GM23338 (cell line): ENCODE measurements at regions not wholly inside any gene's neighbourhood (a gene's known extent, or its start where the extent isn't known, plus 50 kb on each side); places are given as distances from the start of the nearest gene placed in this dataset.

ENCODE experiments used
- ATAC-seq: fragments of 200-7000 bp; cut with Tn5 transposase; 3 replicates; pipeline ENCODE4 v1.9.1; 2020
- DNase-seq: peaks from one replicate; pipeline ENCODE4 v3.0.0-alpha.2; 2015; ENCODE audit warnings: low spot score
- H2AFZ ChIP-seq: fragments of 200-600 bp; sonication (generic); 2 replicates; pipeline ENCODE4 v1.8.0; 2016; ENCODE audit warnings: antibody characterized with exemption, mild to moderate bottlenecking, moderate library complexity
- H3F3A ChIP-seq: fragments of 200-600 bp; sonication (generic); replicated peaks from 2 replicates; pipeline ENCODE4 v1.8.0; 2017; ENCODE audit warnings: antibody characterized with exemption, mixed run types, low read depth
- H3K27ac ChIP-seq: fragments of 200-600 bp; sonication (generic); 2 replicates; pipeline ENCODE4 v1.6.1; 2016; ENCODE audit warnings: low read depth
- H3K27me3 ChIP-seq: fragments of 200-600 bp; sonication (generic); 2 replicates; pipeline ENCODE4 v1.8.0; 2016; ENCODE audit warnings: mild to moderate bottlenecking, mixed run types, moderate library complexity; ENCODE audit not compliant: insufficient read depth
- H3K36me3 ChIP-seq: fragments of 200-600 bp; sonication (generic); 2 replicates; pipeline ENCODE4 v1.8.0; 2016; ENCODE audit warnings: mild to moderate bottlenecking; ENCODE audit not compliant: insufficient read depth
- H3K4me1 ChIP-seq: fragments of 200-600 bp; sonication (generic); 2 replicates; pipeline ENCODE4 v1.8.0; 2016; ENCODE audit warnings: mild to moderate bottlenecking, moderate library complexity; ENCODE audit not compliant: insufficient read depth
- H3K4me2 ChIP-seq: fragments of 200-600 bp; sonication (generic); 2 replicates; pipeline ENCODE4 v1.7.1; 2017; ENCODE audit warnings: mixed run types
- H3K4me3 ChIP-seq: fragments of 200-600 bp; sonication (generic); 2 replicates; pipeline ENCODE4 v1.6.1; 2016; ENCODE audit warnings: mixed run types
- H3K79me2 ChIP-seq: fragments of 200-600 bp; sonication (generic); replicated peaks from 2 replicates; pipeline ENCODE4 v1.8.0; 2017; ENCODE audit warnings: mild to moderate bottlenecking; ENCODE audit not compliant: insufficient read depth
- H3K9me2 ChIP-seq: fragments of 200-600 bp; sonication (generic); 2 replicates; pipeline ENCODE4 v1.8.0; 2017; ENCODE audit not compliant: insufficient read depth
- H4K20me1 ChIP-seq: fragments of 200-600 bp; sonication (generic); replicated peaks from 2 replicates; pipeline ENCODE4 v1.8.0; 2017; ENCODE audit warnings: mild to moderate bottlenecking; ENCODE audit not compliant: insufficient read depth
- H3K27ac Mint-ChIP-seq: 2 replicates; pipeline ENCODE4 v1.8.0; 2020; ENCODE audit warnings: inconsistent platforms, mild to moderate bottlenecking, moderate library complexity, mixed read lengths
- H3K27me3 Mint-ChIP-seq: 3 replicates; pipeline ENCODE4 v1.8.0; 2022; ENCODE audit warnings: low read depth, mild to moderate bottlenecking, moderate library complexity, mixed read lengths, inconsistent platforms; ENCODE audit not compliant: insufficient read depth, poor library complexity
- H3K36me3 Mint-ChIP-seq: 3 replicates; pipeline ENCODE4 v1.8.0; 2021; ENCODE audit warnings: low read depth, mild to moderate bottlenecking, inconsistent platforms, moderate library complexity, mixed read lengths
- H3K4me1 Mint-ChIP-seq: 3 replicates; pipeline ENCODE4 v1.8.0; 2020; ENCODE audit warnings: mild to moderate bottlenecking, inconsistent platforms, mixed read lengths
- H3K4me3 Mint-ChIP-seq: 3 replicates; pipeline ENCODE4 v1.8.0; 2021; ENCODE audit warnings: moderate library complexity, mild to moderate bottlenecking, inconsistent platforms, mixed read lengths
- H3K9me3 Mint-ChIP-seq: 3 replicates; pipeline ENCODE4 v1.8.0; 2020; ENCODE audit warnings: moderate library complexity, mild to moderate bottlenecking, inconsistent platforms, mixed read lengths
- CREB1 ChIP-seq: fragments of 250-450 bp; sonication (Bioruptor Pico); IDR thresholded peaks from 2 replicates; pipeline ENCODE4 v1.5.0; 2020; ENCODE audit warnings: low read depth, mild to moderate bottlenecking, moderate library complexity
- EZH2 ChIP-seq: fragments of 200-600 bp; sonication (generic); IDR thresholded peaks from one replicate; pipeline ENCODE4 v1.8.0; 2017; ENCODE audit warnings: antibody characterized with exemption, mild to moderate bottlenecking, low read depth; ENCODE audit not compliant: unreplicated experiment
- EZH2phosphoT487 ChIP-seq: fragments of 200-600 bp; sonication (generic); IDR thresholded peaks from one replicate; pipeline ENCODE4 v1.8.1; 2018; ENCODE audit warnings: antibody characterized with exemption; ENCODE audit not compliant: unreplicated experiment
- JUNB ChIP-seq: IDR thresholded peaks from one replicate; pipeline ENCODE4 v1.6.1; 2016; ENCODE audit warnings: antibody characterized with exemption; ENCODE audit not compliant: unreplicated experiment
- NANOG ChIP-seq: IDR thresholded peaks from 2 replicates; pipeline ENCODE4 v1.6.1; 2016; ENCODE audit warnings: antibody characterized with exemption, borderline replicate concordance
- POLR2AphosphoS5 ChIP-seq: IDR thresholded peaks from 2 replicates; pipeline ENCODE4 v1.6.1; 2016; ENCODE audit warnings: antibody characterized with exemption, low read depth
- STAT1 ChIP-seq: IDR thresholded peaks from one replicate; pipeline ENCODE4 v1.6.1; 2016; ENCODE audit warnings: antibody characterized with exemption; ENCODE audit not compliant: unreplicated experiment
- ZNF114 ChIP-seq: fragments of 250-450 bp; sonication (Bioruptor Pico); IDR thresholded peaks from 2 replicates; pipeline ENCODE4 v1.5.0; 2020; ENCODE audit warnings: mild to moderate bottlenecking, moderate library complexity
- ZNF331 ChIP-seq: fragments of 250-450 bp; sonication (Bioruptor Pico); IDR thresholded peaks from 2 replicates; pipeline ENCODE4 v1.5.0; 2020; ENCODE audit warnings: low read depth, mild to moderate bottlenecking, moderate library complexity
- TF ChIP-seq, protein P1 (sequence below): IDR thresholded peaks from 2 replicates; pipeline ENCODE4 v1.6.1; 2016; ENCODE audit warnings: antibody characterized with exemption
- TF ChIP-seq, protein P2 (sequence below): fragments of 250-450 bp; sonication (Bioruptor Pico); IDR thresholded peaks from 2 replicates; pipeline ENCODE4 v1.5.0; 2020; ENCODE audit warnings: mild to moderate bottlenecking, moderate library complexity

DNA sequence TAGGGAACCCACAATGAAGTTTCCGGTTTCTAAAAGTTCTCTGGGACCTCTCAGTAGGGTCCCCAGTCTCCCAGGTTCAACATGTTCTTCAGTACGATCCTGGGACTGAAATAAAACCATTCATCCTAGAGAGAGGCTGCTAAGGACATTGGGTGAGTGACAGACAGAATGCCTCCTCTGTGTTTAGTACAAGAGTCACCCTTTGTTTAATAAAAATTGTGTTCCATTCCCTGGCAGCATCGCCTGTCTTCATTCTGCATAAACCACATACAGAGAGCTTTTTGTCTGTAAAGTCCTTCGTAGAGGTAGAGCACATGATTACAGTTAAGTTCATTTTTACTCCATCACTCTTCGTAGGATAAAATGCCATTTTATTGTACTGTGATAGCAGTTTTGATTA lies 95.3 kb upstream of the GPR12 start:
- Histone ChIP-seq H3K4me1 (no peaks in the 10 kb centered on the region), H2AFZ (no peak overlapping the region), H4K20me1 (no peaks in the 10 kb centered on the region), H3K27me3 (no peaks in the 10 kb centered on the region), H3K4me2 (no peak overlapping the region), H3F3A (no peaks in the 10 kb centered on the region), H3K9me2 (no peaks in the 10 kb centered on the region), H3K27ac (no peak overlapping the region), H3K36me3 (no peaks in the 10 kb centered on the region), H3K79me2 (no peaks in the 10 kb centered on the region), H3K4me3 (no peak overlapping the region)
- DNase-seq (no peak), ATAC-seq (no peak)
- no peaks in the 10 kb centered on the region for H3K4me1 Mint-ChIP-seq
- TF ChIP-seq NANOG (no peak), CREB1 (CRISPR knock-in tag) (no peak), EZH2 (no peak), ZNF114 (CRISPR knock-in tag) (no peak), STAT1 (no peak), JUNB (no peak), EZH2phosphoT487 (no peak)
- TF ChIP-seq, protein P1, sequence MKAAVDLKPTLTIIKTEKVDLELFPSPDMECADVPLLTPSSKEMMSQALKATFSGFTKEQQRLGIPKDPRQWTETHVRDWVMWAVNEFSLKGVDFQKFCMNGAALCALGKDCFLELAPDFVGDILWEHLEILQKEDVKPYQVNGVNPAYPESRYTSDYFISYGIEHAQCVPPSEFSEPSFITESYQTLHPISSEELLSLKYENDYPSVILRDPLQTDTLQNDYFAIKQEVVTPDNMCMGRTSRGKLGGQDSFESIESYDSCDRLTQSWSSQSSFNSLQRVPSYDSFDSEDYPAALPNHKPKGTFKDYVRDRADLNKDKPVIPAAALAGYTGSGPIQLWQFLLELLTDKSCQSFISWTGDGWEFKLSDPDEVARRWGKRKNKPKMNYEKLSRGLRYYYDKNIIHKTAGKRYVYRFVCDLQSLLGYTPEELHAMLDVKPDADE = no peak
- H3K27me3 Mint-ChIP-seq = peaks cover 5% of the 10 kb centered on the region
- no peak overlapping the region for H3K4me3 Mint-ChIP-seq
- H3K36me3 Mint-ChIP-seq = no peaks in the 10 kb centered on the region
- H3K27ac Mint-ChIP-seq = no peak overlapping the region
- H3K9me3 Mint-ChIP-seq = peaks cover 5% of the 10 kb centered on the region

DNA sequence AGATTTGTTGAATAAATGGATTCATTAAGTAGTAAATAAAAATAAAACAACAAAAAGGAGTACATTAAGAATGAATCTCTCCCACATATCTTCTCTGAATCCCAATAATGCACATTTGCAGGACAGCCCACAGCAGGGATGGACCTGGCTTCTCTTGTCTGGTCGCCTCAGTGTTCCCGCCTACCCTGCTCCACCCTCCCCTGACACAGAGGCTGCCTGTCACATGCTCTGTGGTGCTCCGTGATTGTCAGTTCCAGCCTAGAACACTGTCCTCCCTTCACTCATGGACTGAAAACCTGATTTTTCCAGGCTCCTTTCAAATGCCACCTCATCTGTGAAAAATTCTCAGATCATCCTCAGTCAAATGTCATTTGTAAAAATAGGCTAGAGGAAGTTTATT lies 94.5 kb upstream of the GPR12 start:
- H3K27ac ChIP-seq = no peak overlapping the region
- Mint-ChIP-seq H3K4me1 (peaks cover 5% of the 10 kb centered on the region), H3K27ac (no peak overlapping the region), H3K36me3 (no peaks in the 10 kb centered on the region), H3K27me3 (peaks cover 5% of the 10 kb centered on the region), H3K4me3 (no peak overlapping the region), H3K9me3 (peaks cover 4% of the 10 kb centered on the region)
- H3K9me2 ChIP-seq = no peaks in the 10 kb centered on the region
- no peak overlapping the region for H3K4me2 ChIP-seq
- H2AFZ ChIP-seq = no peak overlapping the region
- no peak overlapping the region for H3K4me3 ChIP-seq
- H3K36me3 ChIP-seq = no peaks in the 10 kb centered on the region
- H3F3A ChIP-seq = no peaks in the 10 kb centered on the region
- DNase-seq = no peak
- peaks cover 2% of the 10 kb centered on the region for H3K4me1 ChIP-seq
- no peaks in the 10 kb centered on the region for H3K79me2 ChIP-seq
- no peaks in the 10 kb centered on the region for H4K20me1 ChIP-seq
- ATAC-seq = no peak; the same call in 2 of the 3 replicates
- no peaks in the 10 kb centered on the region for H3K27me3 ChIP-seq
- TF ChIP-seq ZNF331 (no peak), JUNB (no peak), ZNF114 (CRISPR knock-in tag) (no peak), EZH2phosphoT487 (no peak), POLR2AphosphoS5 (no peak)
- TF ChIP-seq, protein P2, sequence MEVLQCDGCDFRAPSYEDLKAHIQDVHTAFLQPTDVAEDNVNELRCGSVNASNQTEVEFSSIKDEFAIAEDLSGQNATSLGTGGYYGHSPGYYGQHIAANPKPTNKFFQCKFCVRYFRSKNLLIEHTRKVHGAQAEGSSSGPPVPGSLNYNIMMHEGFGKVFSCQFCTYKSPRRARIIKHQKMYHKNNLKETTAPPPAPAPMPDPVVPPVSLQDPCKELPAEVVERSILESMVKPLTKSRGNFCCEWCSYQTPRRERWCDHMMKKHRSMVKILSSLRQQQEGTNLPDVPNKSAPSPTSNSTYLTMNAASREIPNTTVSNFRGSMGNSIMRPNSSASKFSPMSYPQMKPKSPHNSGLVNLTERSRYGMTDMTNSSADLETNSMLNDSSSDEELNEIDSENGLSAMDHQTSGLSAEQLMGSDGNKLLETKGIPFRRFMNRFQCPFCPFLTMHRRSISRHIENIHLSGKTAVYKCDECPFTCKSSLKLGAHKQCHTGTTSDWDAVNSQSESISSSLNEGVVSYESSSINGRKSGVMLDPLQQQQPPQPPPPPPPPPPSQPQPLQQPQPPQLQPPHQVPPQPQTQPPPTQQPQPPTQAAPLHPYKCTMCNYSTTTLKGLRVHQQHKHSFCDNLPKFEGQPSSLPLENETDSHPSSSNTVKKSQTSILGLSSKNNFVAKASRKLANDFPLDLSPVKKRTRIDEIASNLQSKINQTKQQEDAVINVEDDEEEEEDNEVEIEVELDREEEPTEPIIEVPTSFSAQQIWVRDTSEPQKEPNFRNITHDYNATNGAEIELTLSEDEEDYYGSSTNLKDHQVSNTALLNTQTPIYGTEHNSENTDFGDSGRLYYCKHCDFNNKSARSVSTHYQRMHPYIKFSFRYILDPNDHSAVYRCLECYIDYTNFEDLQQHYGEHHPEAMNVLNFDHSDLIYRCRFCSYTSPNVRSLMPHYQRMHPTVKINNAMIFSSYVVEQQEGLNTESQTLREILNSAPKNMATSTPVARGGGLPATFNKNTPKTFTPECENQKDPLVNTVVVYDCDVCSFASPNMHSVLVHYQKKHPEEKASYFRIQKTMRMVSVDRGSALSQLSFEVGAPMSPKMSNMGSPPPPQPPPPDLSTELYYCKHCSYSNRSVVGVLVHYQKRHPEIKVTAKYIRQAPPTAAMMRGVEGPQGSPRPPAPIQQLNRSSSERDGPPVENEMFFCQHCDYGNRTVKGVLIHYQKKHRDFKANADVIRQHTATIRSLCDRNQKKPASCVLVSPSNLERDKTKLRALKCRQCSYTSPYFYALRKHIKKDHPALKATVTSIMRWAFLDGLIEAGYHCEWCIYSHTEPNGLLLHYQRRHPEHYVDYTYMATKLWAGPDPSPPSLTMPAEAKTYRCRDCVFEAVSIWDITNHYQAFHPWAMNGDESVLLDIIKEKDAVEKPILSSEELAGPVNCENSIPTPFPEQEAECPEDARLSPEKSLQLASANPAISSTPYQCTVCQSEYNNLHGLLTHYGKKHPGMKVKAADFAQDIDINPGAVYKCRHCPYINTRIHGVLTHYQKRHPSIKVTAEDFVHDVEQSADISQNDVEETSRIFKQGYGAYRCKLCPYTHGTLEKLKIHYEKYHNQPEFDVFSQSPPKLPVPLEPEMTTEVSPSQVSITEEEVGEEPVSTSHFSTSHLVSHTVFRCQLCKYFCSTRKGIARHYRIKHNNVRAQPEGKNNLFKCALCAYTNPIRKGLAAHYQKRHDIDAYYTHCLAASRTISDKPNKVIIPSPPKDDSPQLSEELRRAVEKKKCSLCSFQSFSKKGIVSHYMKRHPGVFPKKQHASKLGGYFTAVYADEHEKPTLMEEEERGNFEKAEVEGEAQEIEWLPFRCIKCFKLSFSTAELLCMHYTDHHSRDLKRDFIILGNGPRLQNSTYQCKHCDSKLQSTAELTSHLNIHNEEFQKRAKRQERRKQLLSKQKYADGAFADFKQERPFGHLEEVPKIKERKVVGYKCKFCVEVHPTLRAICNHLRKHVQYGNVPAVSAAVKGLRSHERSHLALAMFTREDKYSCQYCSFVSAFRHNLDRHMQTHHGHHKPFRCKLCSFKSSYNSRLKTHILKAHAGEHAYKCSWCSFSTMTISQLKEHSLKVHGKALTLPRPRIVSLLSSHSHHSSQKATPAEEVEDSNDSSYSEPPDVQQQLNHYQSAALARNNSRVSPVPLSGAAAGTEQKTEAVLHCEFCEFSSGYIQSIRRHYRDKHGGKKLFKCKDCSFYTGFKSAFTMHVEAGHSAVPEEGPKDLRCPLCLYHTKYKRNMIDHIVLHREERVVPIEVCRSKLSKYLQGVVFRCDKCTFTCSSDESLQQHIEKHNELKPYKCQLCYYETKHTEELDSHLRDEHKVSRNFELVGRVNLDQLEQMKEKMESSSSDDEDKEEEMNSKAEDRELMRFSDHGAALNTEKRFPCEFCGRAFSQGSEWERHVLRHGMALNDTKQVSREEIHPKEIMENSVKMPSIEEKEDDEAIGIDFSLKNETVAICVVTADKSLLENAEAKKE (CRISPR knock-in tag) = no peak
- TF ChIP-seq, protein P1 = no peak
